Neuron (in vitro differentiated cells): ENCODE measurements at regions not wholly inside any gene's neighbourhood (a gene's known extent, or its start where the extent isn't known, plus 50 kb on each side); places are given as distances from the start of the nearest gene placed in this dataset.

Experiments
- H2AFZ ChIP-seq: one replicate; pipeline ENCODE4 v1.6.1; 2013; ENCODE audit warnings: low read depth, mild to moderate bottlenecking, inconsistent platforms, low read length, moderate library complexity
- H3K27me3 ChIP-seq: one replicate; pipeline ENCODE4 v1.6.1; 2013; ENCODE audit warnings: low read length; ENCODE audit not compliant: insufficient read depth
- H3K36me3 ChIP-seq: one replicate; pipeline ENCODE4 v1.6.1; 2013; ENCODE audit warnings: low read length; ENCODE audit not compliant: insufficient read depth
- H3K4me1 ChIP-seq: one replicate; pipeline ENCODE4 v1.6.1; 2013; ENCODE audit warnings: low read length; ENCODE audit not compliant: insufficient read depth
- H3K4me3 ChIP-seq: 2 replicates; pipeline ENCODE4 v1.5.1; 2013; ENCODE audit warnings: mild to moderate bottlenecking, low read length, moderate library complexity
- H3K9me3 ChIP-seq: one replicate; pipeline ENCODE4 v1.6.1; 2013; ENCODE audit warnings: low read length

- peaks cover 2% of the 10 kb centered on the region for H3K9me3 ChIP-seq
- H3K4me1 ChIP-seq, result no peaks in the 10 kb centered on the region
- H2AFZ ChIP-seq, result no peak overlapping the region
- no peak overlapping the region for H3K4me3 ChIP-seq
- H3K36me3 ChIP-seq, result no peaks in the 10 kb centered on the region
- H3K27me3 ChIP-seq, result peaks cover 4% of the 10 kb centered on the region
Measured at GRCh38 chr6:169165561-169166300, 87.9 kb downstream of the THBS2 start.

- Histone ChIP-seq H3K4me3 (no peak overlapping the region), H3K27me3 (peaks cover 4% of the 10 kb centered on the region), H3K4me1 (no peaks in the 10 kb centered on the region), H3K36me3 (no peaks in the 10 kb centered on the region), H2AFZ (no peak overlapping the region), H3K9me3 (peaks cover 2% of the 10 kb centered on the region)
Measured at GRCh38 chr6:169164986-169165385, 88.7 kb downstream of the THBS2 start.

- peaks cover 4% of the 10 kb centered on the region for H3K27me3 ChIP-seq
- H3K9me3 ChIP-seq, result peaks cover 2% of the 10 kb centered on the region
- H2AFZ ChIP-seq, result no peak overlapping the region
- H3K4me3 ChIP-seq, result no peak overlapping the region
- no peaks in the 10 kb centered on the region for H3K4me1 ChIP-seq
- no peaks in the 10 kb centered on the region for H3K36me3 ChIP-seq
Measured at GRCh38 chr6:169164451-169164850, 89.2 kb downstream of the THBS2 start.

- H2AFZ ChIP-seq, result no peak overlapping the region
Measured at GRCh38 chr6:169163411-169163901, 90.2 kb downstream of the THBS2 start.

GRCh38 chr6:169162752-169163407, 90.8 kb downstream of the THBS2 start:
- no peak overlapping the region for H2AFZ ChIP-seq
- peaks cover 2% of the 10 kb centered on the region for H3K9me3 ChIP-seq
- no peaks in the 10 kb centered on the region for H3K36me3 ChIP-seq
- H3K4me3 ChIP-seq, result no peak overlapping the region
- H3K27me3 ChIP-seq, result peaks cover 4% of the 10 kb centered on the region
- peaks cover 13% of the 10 kb centered on the region for H3K4me1 ChIP-seq

More at GRCh38 chr6:169163411-169163901, 90.2 kb downstream of the THBS2 start:
- Histone ChIP-seq H3K36me3 (no peaks in the 10 kb centered on the region), H3K9me3 (peaks cover 2% of the 10 kb centered on the region), H3K4me3 (no peak overlapping the region), H3K4me1 (peaks cover 8% of the 10 kb centered on the region), H3K27me3 (peaks cover 4% of the 10 kb centered on the region)

GRCh38 chr6:169162249-169162648, 91.4 kb downstream of the THBS2 start:
- Histone ChIP-seq H3K4me1 (peaks cover 19% of the 10 kb centered on the region), H3K36me3 (no peaks in the 10 kb centered on the region), H2AFZ (no peak overlapping the region), H3K9me3 (peaks cover 2% of the 10 kb centered on the region), H3K27me3 (peaks cover 4% of the 10 kb centered on the region), H3K4me3 (no peak overlapping the region)

GRCh38 chr6:169161572-169162167, 92.0 kb downstream of the THBS2 start:
- Histone ChIP-seq H3K9me3 (peaks cover 2% of the 10 kb centered on the region), H3K4me1 (peaks cover 21% of the 10 kb centered on the region), H2AFZ (no peak overlapping the region), H3K4me3 (no peak overlapping the region), H3K27me3 (peaks cover 4% of the 10 kb centered on the region), H3K36me3 (no peaks in the 10 kb centered on the region)

GRCh38 chr6:169160855-169161560, 92.6 kb downstream of the THBS2 start:
- Histone ChIP-seq H3K4me3 (no peak overlapping the region), H3K27me3 (peaks cover 4% of the 10 kb centered on the region), H3K4me1 (peaks cover 21% of the 10 kb centered on the region), H3K36me3 (no peaks in the 10 kb centered on the region), H3K9me3 (peaks cover 2% of the 10 kb centered on the region), H2AFZ (no peak overlapping the region)

- H3K36me3 ChIP-seq, result no peaks in the 10 kb centered on the region
- no peak overlapping the region for H3K4me3 ChIP-seq
- peaks cover 21% of the 10 kb centered on the region for H3K4me1 ChIP-seq
- H2AFZ ChIP-seq, result no peak overlapping the region
- no peaks in the 10 kb centered on the region for H3K27me3 ChIP-seq
- peaks cover 2% of the 10 kb centered on the region for H3K9me3 ChIP-seq
Measured at GRCh38 chr6:169160091-169160854, 93.4 kb downstream of the THBS2 start.

GRCh38 chr6:169159331-169159730, 94.3 kb downstream of the THBS2 start:
- H3K27me3 ChIP-seq, result no peaks in the 10 kb centered on the region
- H2AFZ ChIP-seq, result no peak overlapping the region
- H3K9me3 ChIP-seq, result peaks cover 2% of the 10 kb centered on the region
- no peak overlapping the region for H3K4me3 ChIP-seq
- H3K4me1 ChIP-seq, result peaks cover 21% of the 10 kb centered on the region
- no peaks in the 10 kb centered on the region for H3K36me3 ChIP-seq

GRCh38 chr6:169158691-169159090, 95.0 kb downstream of the THBS2 start:
- Histone ChIP-seq H3K4me1 (peaks cover 21% of the 10 kb centered on the region), H3K27me3 (no peaks in the 10 kb centered on the region), H2AFZ (peak overlapping the region; percentile 58), H3K4me3 (no peak overlapping the region), H3K36me3 (no peaks in the 10 kb centered on the region), H3K9me3 (peaks cover 2% of the 10 kb centered on the region)

- Histone ChIP-seq H3K4me3 (no peak overlapping the region), H3K27me3 (no peaks in the 10 kb centered on the region), H2AFZ (peak overlapping the region; percentile 58), H3K9me3 (peaks cover 2% of the 10 kb centered on the region), H3K36me3 (no peaks in the 10 kb centered on the region), H3K4me1 (peaks cover 21% of the 10 kb centered on the region)
Measured at GRCh38 chr6:169158174-169158573, 95.5 kb downstream of the THBS2 start.
